NCI-H1105 treated with DMSO at 0.1 percent for 48 hours (cell line): ENCODE measurements at regions not wholly inside any gene's neighbourhood (a gene's known extent, or its start where the extent isn't known, plus 50 kb on each side); places are given as distances from the start of the nearest gene placed in this dataset.
A peak's percentile ranks its signal among the peaks of the same experiment; 100 is the strongest.

ENCODE experiments used
- DNase-seq: peaks from one replicate; lab custom pipeline; 2025; lab: John Stamatoyannopoulos, UW

DNA sequence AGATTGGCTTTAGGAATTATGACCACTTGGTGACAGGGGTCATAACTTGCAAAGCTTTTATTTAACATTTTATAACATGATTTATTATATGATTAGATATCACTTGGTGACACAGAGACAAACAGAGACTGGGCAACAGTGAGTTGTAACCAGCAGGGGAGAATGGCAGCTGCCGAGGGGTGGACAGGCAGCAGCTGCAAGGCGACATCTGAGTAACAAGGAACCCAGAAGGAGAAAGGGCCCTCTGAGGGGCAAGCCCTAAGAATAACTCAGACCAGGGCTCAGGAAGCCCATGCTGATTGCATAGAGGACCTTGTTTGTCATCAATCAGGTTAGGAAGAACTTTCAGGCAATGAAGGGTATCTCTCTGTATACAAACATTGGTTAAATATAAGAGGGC is 339.9 kb upstream of the SOX11 start:
- DNase-seq, result no peak

DNA sequence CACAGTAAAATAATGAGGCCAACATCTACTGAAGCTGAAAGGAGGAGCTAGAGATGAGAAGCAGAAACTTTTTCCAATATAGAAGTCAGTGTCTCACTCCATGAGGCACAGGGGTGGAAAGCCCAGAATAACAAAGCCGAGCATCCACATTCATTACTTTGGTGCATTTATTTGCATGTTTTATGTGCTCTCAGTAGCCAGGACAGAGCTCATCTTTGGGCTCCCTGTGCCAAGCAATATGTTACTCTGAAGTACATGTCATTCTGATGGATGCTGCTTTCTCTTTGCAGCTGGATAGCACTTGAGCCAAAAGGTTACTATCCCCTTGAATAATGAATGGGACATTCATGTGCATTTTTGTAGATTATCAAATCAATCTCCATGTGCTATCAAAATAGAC is 338.6 kb upstream of the SOX11 start:
- no peak for DNase-seq

DNA sequence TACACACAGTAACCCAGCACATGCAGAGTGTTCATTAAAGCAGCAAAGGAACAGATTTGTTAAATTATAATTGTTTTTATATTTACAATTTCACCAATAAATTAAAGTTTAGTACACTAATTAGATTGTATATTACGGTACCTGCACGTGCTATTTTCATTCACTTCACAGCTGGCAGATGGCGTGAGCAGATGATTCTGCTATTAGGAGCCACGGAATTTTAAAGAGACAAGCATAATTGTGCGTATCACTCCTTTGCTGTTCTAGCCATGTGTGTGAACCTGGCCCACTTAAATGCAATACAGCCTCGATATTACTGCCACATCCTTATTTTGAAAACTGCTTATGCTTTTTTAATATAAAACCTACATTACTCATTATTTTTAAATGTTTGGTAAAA is 332.8 kb upstream of the SOX11 start:
- no peak for DNase-seq

DNA sequence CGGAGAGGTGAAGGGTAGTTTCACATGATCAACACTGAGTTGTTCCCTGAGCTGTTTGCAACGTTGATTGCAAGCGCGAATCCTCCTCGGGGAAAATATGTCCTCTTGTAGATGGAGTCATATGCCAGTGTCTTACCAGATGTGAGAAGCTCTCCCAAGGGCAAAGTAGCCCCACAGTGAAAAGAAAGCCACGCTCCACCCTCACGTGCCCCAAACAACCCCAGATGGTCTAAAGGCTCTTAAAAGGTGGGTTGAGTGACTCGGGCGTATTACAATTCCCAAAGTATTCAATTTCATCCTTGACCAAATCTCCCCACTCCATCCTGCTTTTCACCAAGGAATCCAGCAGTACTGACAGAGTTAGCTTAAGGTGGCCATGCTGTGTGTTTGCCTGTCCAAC is 332.1 kb upstream of the SOX11 start:
- DNase-seq, result no peak

DNA sequence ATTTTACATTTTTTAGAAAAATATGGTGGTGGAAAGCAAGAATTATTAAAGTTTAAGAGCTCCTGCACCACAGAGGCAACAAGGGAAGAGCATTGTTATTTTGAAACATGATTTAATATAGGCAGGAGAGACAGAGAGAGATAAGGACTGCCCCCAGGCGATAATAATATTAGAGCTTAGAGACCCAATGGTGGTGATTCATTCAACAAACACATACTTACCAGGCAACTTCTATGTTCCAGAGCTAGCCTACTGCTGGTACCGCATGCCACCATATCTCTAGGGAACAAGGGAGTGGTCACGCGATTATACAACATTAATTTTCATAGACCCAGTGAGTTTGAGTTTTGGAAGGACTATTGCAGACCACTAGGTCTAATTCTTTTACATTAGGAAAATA is 327.8 kb upstream of the SOX11 start:
- DNase-seq, result no peak

DNA sequence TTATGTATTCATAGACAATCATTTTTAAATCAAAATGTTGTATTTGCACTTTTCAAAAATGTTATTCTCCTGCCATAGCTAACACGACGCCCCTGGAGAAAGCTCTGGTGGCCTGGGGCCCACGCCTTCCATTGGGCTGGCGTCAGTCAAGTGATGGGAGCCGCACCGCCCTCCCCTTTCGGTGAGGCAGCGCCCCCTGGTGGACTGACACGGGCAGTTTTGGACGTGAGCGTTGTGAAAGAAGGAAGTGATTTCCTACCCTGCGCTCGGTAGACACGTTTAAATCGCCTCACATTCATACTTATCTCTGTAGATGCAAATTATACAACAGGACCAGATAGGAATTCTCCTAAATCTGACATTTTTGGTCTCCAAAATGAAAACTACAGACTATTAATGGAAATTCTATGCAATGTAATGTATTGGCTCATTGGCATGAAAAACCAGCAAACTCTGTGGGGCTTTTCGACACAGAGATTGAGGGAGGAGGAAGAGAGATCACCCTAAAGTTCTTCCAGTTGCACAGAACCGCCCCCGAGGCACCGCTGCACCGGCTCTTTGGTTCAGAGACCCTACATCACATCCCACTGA is 326.2 kb upstream of the SOX11 start:
- DNase-seq, result peak; percentile 61

DNA sequence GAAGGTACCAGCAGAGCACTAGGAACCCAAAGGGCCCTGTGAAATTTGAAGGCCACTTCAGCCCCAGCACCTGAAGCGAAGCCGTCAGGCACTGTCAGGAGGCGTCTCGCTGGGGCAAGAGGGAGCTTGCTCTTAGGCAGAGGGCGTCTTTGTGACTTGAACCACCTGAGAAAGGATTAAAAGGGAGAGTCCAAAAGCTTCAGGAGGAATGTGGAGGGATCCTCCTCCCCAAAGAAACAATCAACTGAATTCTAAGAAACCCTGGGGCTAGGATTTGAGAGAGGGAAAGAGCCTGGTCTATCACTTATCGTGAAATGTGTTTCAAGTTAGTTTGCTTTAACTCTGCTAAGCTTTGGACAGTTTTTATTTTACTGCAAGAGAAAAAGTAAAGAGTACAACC is 324.9 kb upstream of the SOX11 start:
- DNase-seq, result no peak

DNA sequence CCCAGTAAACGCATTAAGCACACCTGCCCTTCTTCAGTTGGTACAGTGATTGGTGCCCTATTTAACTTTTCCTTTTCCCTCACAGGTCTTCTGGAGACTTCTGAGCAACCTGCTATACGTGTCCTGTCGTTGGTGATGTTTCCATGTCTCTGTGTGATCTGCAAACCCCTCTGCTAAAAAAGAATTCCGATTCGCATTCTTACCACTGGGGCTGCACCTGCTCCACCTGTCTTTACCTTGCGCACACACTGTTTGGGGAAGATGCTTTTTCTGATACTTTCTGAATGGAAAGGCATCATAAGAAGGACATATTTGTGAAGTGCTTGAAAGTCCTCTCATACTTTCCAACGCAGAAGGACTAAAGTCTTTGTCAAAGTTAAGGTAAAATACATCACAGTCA is 323.9 kb upstream of the SOX11 start:
- DNase-seq, result peak; percentile 1

DNA sequence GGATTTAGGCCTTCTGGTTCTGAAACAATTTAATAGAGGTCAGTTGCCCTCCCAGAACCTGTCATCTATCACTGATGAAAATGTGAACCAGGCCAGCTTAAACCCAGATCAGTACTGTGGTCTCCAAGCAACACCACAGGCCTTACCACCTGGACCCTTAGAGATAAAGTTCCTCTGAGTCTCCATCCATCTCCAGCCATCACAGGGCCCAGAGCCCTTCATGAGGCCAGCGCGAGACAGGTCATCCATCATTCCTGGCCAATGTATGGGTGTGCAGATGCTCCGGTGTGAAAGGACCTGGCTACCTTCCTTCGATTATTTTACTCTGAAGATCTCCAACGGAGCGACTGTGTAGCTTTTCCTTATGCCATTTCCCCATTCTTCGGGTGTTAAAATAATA is 322.7 kb upstream of the SOX11 start:
- DNase-seq, result no peak

DNA sequence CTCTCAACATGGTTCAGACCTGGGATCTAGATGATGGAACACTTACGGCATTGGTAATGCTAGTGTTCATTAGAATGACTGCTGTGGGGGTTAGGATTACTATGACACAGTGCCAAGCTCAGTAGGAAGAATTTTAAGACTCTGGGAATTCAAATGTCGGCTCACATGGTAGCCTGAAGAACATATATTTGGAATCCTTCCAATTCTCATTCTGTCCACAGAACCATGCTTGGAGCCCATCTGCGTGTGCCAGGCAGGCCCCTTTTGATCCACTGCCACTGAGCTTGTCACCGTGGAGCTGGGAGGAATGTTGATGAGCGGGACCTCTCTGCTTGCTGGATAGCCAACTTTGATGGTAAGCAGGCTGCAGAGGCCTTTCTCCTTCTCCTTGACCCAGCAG is 322.0 kb upstream of the SOX11 start:
- DNase-seq, result no peak

DNA sequence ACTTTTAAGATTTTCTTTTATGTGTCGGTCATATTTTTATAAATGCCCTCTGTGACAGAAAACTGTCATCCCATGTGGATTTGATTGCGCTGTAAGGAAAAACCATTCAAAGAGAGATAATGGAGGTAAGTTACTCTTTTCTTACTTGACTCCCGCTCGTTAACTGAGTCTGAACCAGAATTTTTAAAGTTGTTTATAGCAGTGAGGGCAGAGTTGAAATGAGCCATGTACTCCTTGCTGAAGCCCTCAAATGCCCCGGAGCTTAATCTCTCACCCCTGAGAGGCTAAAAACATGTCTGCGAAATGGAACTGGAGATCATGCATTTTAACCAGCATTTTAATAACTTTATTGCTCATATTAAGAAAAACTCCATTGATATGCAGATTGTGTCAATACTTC is 320.0 kb upstream of the SOX11 start:
- no peak for DNase-seq

DNA sequence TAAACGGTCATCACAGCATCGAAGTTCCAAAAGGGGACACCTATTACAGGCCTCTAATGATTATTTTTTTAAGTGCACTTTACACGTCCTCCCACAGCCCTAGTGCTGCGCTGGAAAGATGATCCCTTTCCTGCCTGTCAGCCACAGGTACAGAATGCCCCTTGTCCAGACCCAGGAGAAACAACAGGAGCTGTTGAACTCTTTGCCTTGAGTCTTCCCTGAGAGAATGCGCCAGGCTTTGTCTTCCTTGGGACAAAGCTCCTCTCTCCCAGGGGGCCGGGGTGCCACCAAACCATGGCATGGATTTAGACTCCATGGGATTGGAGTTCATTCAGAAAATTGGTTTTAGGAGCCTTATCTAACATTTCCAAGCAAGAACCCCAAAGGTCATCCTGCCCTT is 319.0 kb upstream of the SOX11 start:
- no peak for DNase-seq

DNA sequence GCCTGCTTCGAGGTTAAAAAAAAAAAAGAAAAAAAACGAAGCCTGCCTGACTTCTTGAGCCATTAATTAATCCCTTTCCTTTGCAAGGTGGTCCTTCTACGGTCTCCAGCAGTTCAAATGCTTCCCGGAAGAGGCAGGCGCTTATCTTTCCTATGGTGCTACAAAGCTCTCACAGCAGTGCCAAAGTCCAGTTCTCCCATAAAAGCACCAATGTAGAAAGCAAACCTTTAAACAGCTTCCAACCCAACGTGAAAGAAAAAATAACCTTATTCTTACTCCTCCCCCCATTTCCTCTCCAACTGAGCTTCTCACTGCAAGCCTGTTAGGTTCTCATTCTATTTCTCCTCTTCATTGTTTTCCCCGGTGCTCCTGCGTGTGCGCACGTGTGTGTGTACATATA is 317.4 kb upstream of the SOX11 start:
- no peak for DNase-seq

DNA sequence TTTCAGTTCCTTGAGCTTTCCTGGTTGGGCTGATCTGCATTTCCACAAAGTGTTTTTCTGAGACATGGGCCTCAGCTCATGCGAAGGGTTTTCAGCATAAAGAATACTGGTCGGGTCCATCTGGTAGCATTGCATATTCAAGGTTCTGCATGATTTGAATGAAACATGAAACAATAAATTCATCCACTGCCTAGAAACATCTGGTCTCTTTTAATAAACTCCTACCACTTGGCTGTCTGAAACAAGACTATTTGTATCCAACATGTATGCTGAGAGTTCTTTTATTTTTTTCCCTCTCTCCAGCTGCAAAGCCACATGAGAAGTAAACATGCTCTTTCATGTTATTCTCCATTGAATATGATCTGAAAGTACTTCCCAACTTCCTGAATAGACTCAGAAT is 314.9 kb upstream of the SOX11 start:
- DNase-seq, result no peak

DNA sequence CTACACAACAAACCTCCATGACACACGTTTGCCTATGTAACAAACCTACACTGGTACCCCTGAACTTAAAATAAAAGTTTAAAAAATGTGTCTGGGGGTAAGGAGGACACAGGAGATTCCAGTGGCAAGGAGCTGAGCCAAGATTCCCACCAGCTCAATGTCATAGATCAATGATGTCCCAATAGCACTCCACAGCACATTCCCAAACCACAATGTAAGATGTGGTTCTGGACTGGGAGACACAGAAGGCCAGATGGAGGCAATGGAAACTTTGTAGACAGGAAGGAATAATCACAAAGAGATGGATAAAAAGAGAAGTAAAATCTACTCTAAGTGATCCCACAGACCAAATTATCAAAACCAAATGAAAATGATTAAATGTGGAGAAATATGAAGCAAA is 312.4 kb upstream of the SOX11 start:
- no peak for DNase-seq

DNA sequence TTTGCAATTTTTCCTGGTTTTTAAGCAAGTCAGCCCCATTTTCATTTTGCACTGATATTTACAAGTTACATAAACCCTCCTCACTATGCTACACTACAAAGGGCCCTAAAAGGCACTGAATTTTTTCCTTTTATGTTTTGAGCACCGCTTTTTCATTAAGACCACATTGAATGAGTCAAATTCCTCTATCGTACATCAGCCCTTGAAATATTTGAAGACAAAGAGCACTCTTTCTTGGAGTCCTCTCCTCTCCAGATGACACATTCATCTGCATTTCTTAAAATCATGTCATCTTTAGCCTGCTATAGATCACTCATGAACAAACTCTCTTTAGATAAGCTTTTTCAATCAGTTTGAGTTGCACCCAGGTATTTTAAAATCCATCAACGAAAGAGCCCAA is 306.6 kb upstream of the SOX11 start:
- DNase-seq, result no peak

DNA sequence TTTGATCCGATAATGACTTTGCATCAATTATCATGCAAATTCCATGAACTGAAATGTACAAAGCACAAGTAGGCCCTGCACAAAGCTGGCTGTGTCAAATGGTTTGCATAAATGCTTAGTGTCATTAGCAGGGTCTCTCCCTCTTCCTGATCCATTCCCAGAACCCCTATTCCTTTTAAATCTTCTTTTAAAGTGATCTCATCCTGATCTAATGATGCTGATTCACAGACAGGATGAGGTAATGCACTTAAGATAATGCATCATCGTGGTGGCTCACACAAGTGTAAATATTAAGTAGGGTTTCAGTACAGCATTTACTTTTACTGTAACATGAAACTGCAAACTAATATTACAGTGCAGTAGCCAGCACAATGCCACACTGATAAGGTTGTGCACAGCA is 304.8 kb upstream of the SOX11 start:
- DNase-seq, result no peak

DNA sequence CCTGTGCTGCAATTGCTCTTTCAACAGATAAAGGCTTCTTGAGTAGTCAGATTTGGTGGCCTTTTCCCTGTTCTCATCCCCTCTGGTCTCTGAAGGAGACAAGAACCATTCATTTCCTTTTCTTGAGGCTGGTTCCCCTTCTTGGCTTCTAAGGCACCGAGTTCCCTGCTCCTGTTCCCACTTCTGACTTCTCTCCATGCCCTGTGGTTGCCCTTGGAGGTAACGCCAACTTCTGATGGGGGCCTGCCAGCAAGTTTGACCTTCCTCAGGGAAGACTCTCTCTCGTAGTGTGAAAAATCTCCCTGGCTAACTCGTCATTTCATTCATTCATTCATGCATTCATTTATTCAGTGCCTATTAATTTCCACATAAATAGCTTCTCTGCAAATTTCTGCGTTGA is 302.4 kb upstream of the SOX11 start:
- DNase-seq, result no peak

DNA sequence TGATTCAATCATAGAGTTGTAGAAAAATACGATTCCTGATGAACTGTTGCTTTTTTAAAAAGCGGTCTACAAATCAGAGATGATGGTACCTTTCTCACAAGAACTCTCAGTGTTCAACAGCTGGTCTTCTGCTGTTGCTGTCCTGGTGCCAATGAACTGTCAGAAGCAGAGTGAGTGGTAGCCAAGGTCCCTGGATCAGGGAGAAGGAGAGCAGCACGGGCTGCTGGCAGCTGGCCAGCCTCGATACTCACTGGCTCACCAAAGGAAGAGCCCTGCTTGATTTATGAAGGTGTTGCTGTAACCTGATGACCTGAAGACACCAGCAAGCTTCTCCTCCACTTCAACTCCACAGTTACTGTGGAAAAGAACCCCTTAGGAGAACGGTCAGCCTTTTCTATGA is 300.8 kb upstream of the SOX11 start:
- DNase-seq, result peak; percentile 72

DNA sequence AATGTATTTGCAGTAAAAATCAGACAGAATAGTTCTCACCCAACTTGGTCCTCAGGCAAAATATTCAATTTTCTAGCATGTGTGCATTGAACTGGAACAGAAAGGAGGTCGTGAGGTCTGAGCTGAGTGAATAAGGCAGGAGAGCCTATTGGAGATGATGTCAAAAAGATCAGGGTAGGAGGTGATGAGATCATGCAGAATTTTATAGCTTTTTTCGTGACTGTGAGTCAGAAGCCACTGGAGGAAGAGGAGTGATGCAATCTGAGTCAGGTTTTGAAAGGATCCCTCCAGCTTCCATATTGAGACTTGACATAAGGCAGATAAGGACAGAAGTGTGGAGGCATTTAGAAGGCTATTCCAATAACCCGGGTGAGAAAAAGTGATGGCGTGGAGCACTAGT is 299.5 kb upstream of the SOX11 start:
- DNase-seq, result no peak

DNA sequence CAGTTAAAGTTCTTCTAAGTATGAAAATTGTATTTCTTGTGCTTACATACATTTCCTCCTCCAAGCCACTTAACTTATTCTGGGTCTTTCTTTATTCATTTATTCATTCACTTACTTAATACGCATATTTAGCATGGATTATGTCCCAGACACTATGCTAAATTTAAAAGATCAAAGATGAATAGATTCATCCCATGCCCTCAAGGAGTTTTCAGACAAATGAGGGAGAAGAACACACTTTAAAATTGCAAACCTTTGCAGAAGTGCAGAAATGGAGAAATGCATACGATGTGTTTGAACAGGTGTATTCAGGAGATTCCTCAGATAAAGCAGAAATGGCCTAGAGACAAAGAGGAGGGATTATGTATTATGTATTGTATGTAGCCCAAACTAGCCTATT is 298.7 kb upstream of the SOX11 start:
- DNase-seq, result no peak

DNA sequence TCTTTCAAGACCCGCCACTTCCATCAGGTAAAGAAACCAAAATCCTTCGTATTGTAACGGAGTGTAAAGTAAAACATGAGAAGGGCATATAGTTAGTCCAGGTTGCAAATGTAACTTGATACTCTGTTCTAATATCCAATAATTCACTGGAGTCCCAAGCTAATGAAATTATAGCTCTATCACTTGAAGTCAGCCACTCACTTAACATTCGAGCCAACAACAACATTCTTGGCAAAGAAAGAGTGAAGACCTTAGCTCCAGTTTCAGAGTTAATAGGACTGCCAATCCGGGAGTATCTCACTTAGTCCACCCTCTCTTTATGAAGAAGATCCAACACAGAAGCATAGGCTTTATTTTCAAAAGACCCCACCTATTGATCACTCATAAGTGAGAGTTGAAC is 298.0 kb upstream of the SOX11 start:
- DNase-seq, result peak; percentile 29

DNA sequence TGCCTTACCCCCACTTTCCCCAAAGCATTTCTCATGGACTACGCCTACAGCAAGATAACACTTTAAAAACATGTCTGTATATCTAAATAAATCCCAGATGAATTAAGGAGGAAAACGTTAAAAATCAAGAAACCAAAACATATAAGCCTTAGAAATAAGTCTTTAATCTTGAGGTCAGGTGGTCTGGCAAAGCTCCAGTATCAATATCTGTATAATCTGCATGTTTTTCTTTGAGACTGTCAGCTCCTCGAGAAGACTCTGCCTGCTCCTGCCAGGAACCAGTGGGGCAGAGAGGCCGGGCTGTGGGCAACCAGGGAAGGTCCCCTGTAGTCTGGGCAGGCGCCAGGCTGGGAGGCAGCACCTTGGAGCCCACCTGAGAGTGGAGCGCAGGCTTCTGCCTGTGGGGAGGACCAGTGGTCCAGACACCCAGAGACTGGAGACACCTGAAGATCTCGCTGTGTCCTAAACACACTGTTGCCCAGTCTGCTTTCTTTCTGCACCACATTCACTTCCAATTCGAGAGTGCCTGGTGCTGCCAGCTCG is 291.0 kb upstream of the SOX11 start:
- DNase-seq, result no peak

DNA sequence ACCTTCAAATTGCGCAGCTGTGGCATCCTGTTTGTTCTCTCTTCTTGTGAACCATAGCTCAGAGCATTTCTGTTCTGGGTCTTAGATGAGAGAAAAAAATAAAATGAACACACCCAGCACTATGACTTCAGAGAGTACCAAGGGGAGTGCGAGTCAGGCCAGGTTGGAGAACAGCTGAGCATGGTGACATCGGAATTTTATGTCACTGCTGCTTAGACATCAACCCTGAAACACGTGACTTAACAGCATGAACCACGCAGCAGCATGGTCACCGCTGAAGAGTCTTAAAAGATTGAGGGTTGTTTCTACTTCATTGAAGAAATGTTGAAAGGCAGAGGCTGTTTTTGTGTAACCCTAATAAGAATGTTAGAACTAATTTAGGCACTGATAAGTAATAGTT is 288.8 kb upstream of the SOX11 start:
- no peak for DNase-seq

DNA sequence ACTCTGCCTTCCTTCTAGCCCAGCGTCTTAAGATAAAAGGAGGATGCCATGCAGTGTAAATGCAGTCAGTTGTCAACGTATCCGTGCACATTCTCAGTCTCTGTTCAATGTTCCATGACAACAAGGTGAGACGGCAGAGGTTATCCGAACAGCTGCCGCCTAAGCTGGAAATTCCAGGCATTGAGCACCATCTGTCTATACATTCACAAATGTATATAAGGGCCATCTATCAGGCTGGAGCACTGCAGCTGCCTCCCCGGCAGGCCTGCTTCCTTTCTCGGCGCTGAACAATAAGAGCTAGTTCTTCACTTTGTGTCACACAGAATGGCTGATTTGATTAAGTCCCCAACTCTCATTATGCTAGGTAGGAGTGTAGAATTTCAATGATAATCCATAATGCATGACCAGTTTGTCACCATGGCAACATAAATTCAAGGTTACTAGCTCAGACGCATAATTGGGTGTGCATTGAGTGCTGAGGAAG is 282.2 kb upstream of the SOX11 start:
- peak; percentile 93 for DNase-seq
